OCI-LY7 (cell line): ENCODE measurements at regions not wholly inside any gene's neighbourhood (a gene's known extent, or its start where the extent isn't known, plus 50 kb on each side); places are given as distances from the start of the nearest gene placed in this dataset.

Experiments used
- BruUV-seq: library from RNA; stranded (reverse); fragments of 400-500 nt; replicated peaks from 2 replicates; lab custom pipeline; 2021; lab: Mats Ljungman, UMichigan
- CTCF ChIA-PET: fragments of 300-600 bp; sonication (Branson Sonifier 250); formaldehyde crosslinking; loops from one replicate; lab custom pipeline; 2022; ENCODE audit warnings: antibody characterized with exemption; ENCODE audit not compliant: unreplicated experiment; lab: Charles Lee
- POLR2A ChIA-PET: fragments of 300-600 bp; sonication (Branson Sonifier 250); formaldehyde crosslinking; loops from one replicate; lab custom pipeline; 2022; ENCODE audit warnings: antibody characterized with exemption; lab: Charles Lee
- DNase-seq: peaks from one replicate; pipeline ENCODE4 v3.0.0-alpha.2; 2015; ENCODE audit warnings: low spot score
- H2AFZ ChIP-seq: fragments of 200-600 bp; sonication (generic), shearing (Covaris generic); 2 replicates; pipeline ENCODE4 v1.6.1; 2014; ENCODE audit warnings: mild to moderate bottlenecking, antibody characterized with exemption, low read length, moderate library complexity
- H3K27ac ChIP-seq: fragments of 200-600 bp; sonication (generic); 2 replicates; pipeline ENCODE4 v1.5.1; 2014; ENCODE audit warnings: mixed run types, low read depth, mild to moderate bottlenecking, moderate library complexity, low read length, inconsistent platforms; ENCODE audit not compliant: poor library complexity, severe bottlenecking
- H3K36me3 ChIP-seq: fragments of 200-600 bp; sonication (generic); 2 replicates; pipeline ENCODE4 v1.6.1; 2014; ENCODE audit warnings: mild to moderate bottlenecking, antibody characterized with exemption, low read length, moderate library complexity, mixed read lengths; ENCODE audit not compliant: insufficient read depth
- H3K4me1 ChIP-seq: fragments of 200-600 bp; sonication (generic); 2 replicates; pipeline ENCODE4 v1.5.1; 2014; ENCODE audit warnings: mild to moderate bottlenecking, low read length; ENCODE audit not compliant: insufficient read depth, poor library complexity, severe bottlenecking
- H3K4me2 ChIP-seq: fragments of 200-600 bp; sonication (generic); 2 replicates; pipeline ENCODE4 v1.6.1; 2014; ENCODE audit warnings: mild to moderate bottlenecking, low read length
- H3K4me3 ChIP-seq: fragments of 200-600 bp; sonication (generic); 2 replicates; pipeline ENCODE4 v1.5.1; 2014; ENCODE audit warnings: mild to moderate bottlenecking, low read depth, low read length; ENCODE audit not compliant: poor library complexity, severe bottlenecking
- H3K79me2 ChIP-seq: fragments of 200-600 bp; sonication (generic); 2 replicates; pipeline ENCODE4 v1.6.1; 2016; ENCODE audit warnings: low read depth, mild to moderate bottlenecking, low read length, moderate library complexity, mixed read lengths; ENCODE audit not compliant: insufficient read depth
- H3K9me2 ChIP-seq: fragments of 200-600 bp; sonication (generic); 2 replicates; pipeline ENCODE4 v1.6.1; 2016; ENCODE audit warnings: mild to moderate bottlenecking, low read length, mixed read lengths; ENCODE audit not compliant: insufficient read depth
- H3K9me3 ChIP-seq: fragments of 200-600 bp; sonication (generic); 2 replicates; pipeline ENCODE4 v1.6.1; 2014; ENCODE audit warnings: mild to moderate bottlenecking, mixed run types, low read length, mixed read lengths
- H4K20me1 ChIP-seq: fragments of 200-600 bp; sonication (generic); 2 replicates; pipeline ENCODE4 v1.6.1; 2014; ENCODE audit warnings: mild to moderate bottlenecking, antibody characterized with exemption, low read length, moderate library complexity, mixed read lengths; ENCODE audit not compliant: insufficient read depth
- EZH2phosphoT487 ChIP-seq: fragments of 200-600 bp; sonication (generic); IDR thresholded peaks from 2 replicates; pipeline ENCODE4 v1.6.1; 2018; ENCODE audit warnings: low read depth, borderline replicate concordance, mild to moderate bottlenecking, mixed run types, antibody characterized with exemption, low read length, moderate library complexity, mixed read lengths
- intact Hi-C: fragments of 100-400 bp; cut with micrococcal nuclease; formaldehyde crosslinking; loops from one replicate; pipeline ENCODE4 v1.10.0; 2022; ENCODE audit not compliant: unreplicated experiment
- TF ChIP-seq, protein P1 (sequence below): fragments of 200-600 bp; sonication (generic); conservative IDR thresholded peaks from 2 replicates; pipeline ENCODE4 v1.5.1; 2014; ENCODE audit warnings: mild to moderate bottlenecking, antibody characterized with exemption, low read length, moderate library complexity, mixed read lengths

DNA sequence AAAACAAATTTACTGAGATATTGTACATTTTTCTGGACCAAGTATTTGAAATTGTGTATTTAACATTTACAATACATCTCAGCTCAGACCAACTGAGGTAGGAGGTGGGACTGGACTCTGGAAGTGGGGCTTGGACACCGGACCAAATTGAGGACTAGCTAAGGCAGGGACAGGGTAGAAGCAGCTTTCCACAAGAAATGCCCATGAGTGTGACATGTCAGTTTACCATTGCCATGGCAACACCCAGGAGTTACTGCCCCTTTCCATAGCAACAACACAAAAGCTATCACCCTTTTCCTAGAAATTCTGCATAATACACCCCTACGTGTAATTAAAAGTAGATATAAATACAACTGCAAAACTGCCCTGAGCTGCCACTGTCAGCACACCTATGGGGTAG lies 191.5 kb upstream of the ASIC2 start:
- Histone ChIP-seq H3K4me1 (no peaks in the 10 kb centered on the region), H3K36me3 (no peaks in the 10 kb centered on the region), H3K9me3 (no peaks in the 10 kb centered on the region), H3K4me3 (no peak overlapping the region), H3K9me2 (no peaks in the 10 kb centered on the region), H3K27ac (no peak overlapping the region), H4K20me1 (no peaks in the 10 kb centered on the region), H3K4me2 (no peak overlapping the region), H2AFZ (no peak overlapping the region), H3K79me2 (no peaks in the 10 kb centered on the region)
- BruUV-seq, result no TSS peak
- DNase-seq, result no peak
- TF ChIP-seq, protein P1, sequence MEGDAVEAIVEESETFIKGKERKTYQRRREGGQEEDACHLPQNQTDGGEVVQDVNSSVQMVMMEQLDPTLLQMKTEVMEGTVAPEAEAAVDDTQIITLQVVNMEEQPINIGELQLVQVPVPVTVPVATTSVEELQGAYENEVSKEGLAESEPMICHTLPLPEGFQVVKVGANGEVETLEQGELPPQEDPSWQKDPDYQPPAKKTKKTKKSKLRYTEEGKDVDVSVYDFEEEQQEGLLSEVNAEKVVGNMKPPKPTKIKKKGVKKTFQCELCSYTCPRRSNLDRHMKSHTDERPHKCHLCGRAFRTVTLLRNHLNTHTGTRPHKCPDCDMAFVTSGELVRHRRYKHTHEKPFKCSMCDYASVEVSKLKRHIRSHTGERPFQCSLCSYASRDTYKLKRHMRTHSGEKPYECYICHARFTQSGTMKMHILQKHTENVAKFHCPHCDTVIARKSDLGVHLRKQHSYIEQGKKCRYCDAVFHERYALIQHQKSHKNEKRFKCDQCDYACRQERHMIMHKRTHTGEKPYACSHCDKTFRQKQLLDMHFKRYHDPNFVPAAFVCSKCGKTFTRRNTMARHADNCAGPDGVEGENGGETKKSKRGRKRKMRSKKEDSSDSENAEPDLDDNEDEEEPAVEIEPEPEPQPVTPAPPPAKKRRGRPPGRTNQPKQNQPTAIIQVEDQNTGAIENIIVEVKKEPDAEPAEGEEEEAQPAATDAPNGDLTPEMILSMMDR, result no peak
- TF ChIP-seq EZH2phosphoT487, result no peak
- CTCF ChIA-PET, result no interaction called here
- intact Hi-C loops, result no loop called here
- POLR2A ChIA-PET, result no interaction called here

GRCh38 chr17:33486135-33486885 lies 193.2 kb upstream of the ASIC2 start:
- Histone ChIP-seq H2AFZ (no peak overlapping the region), H4K20me1 (no peaks in the 10 kb centered on the region), H3K4me3 (no peak overlapping the region), H3K79me2 (no peaks in the 10 kb centered on the region), H3K4me2 (no peak overlapping the region), H3K27ac (no peak overlapping the region), H3K9me3 (no peaks in the 10 kb centered on the region), H3K9me2 (no peaks in the 10 kb centered on the region), H3K4me1 (no peaks in the 10 kb centered on the region), H3K36me3 (no peaks in the 10 kb centered on the region)
- ChIA-PET CTCF (no interaction called here), POLR2A (no interaction called here)
- TF ChIP-seq EZH2phosphoT487, result no peak
- TF ChIP-seq, protein P1, result no peak
- intact Hi-C loops, result no loop called here
- DNase-seq, result no peak
- no TSS peak for BruUV-seq

GRCh38 chr17:33487187-33487879 lies 194.2 kb upstream of the ASIC2 start:
- H3K4me1 ChIP-seq, result no peaks in the 10 kb centered on the region
- POLR2A ChIA-PET, result no interaction called here
- H3K4me2 ChIP-seq, result no peak overlapping the region
- no peaks in the 10 kb centered on the region for H3K9me2 ChIP-seq
- intact Hi-C loops, result no loop called here
- CTCF ChIA-PET, result no interaction called here
- no peak overlapping the region for H2AFZ ChIP-seq
- H3K4me3 ChIP-seq, result no peak overlapping the region
- no peaks in the 10 kb centered on the region for H3K9me3 ChIP-seq
- DNase-seq, result no peak
- H4K20me1 ChIP-seq, result no peaks in the 10 kb centered on the region
- H3K27ac ChIP-seq, result no peak overlapping the region
- H3K79me2 ChIP-seq, result no peaks in the 10 kb centered on the region
- TF ChIP-seq, protein P1, result no peak
- no peak for TF ChIP-seq EZH2phosphoT487
- H3K36me3 ChIP-seq, result no peaks in the 10 kb centered on the region
- BruUV-seq, result no TSS peak
